A549 (cell line): ENCODE measurements at regions not wholly inside any gene's neighbourhood (a gene's known extent, or its start where the extent isn't known, plus 50 kb on each side); places are given as distances from the start of the nearest gene placed in this dataset.

Experiments used
- ATAC-seq, 2 experiments: fragments of 200-7000 bp in 1 of 2; fragments of >200 bp in 1 of 2; cut with Nextera tagmentation in 1 of 2; cut with Tn5 transposase in 1 of 2; 3 replicates each; pipeline versions ENCODE4 v1.8.0 to v1.9.1; 2018 to 2020; ENCODE audit warnings: mild to moderate bottlenecking in 1 of 2, moderate library complexity in 1 of 2
- CTCF ChIA-PET: fragments of 300-600 bp; sonication (Branson Sonifier 250); formaldehyde crosslinking; extraction: SDS; loops from one replicate; lab custom pipeline; 2021; ENCODE audit warnings: antibody characterized with exemption, inconsistent platforms; lab: Yijun Ruan, JAX
- POLR2A ChIA-PET: fragments of 350-600 bp; formaldehyde crosslinking; extraction: SDS; loops from one replicate; lab custom pipeline; 2021; ENCODE audit warnings: antibody characterized with exemption, inconsistent platforms; lab: Yijun Ruan, JAX
- DNase-seq, 2 experiments: peaks; one replicate each; pipeline versions ENCODE4 v3.0.0 to v3.0.0-alpha.2; 2011 to 2016; ENCODE audit warnings: low read depth in 1 of 2, low spot score in 1 of 2
- FAIRE-seq: peaks from 2 replicates; lab custom pipeline; 2011; peaks lifted over from hg19 to GRCh38; lab: Jason Lieb, UNC
- H3K27ac ChIP-seq, 2 experiments: fragments of >200 bp; sonication (Bioruptor Twin); formaldehyde crosslinking; 3 replicates each; pipeline ENCODE4 v1.5.1; 2016 to 2017
- H3K4me1 ChIP-seq: fragments of >200 bp; sonication (Bioruptor Twin); formaldehyde crosslinking; 3 replicates; pipeline ENCODE4 v1.6.1; 2016
- H3K4me2 ChIP-seq: fragments of >200 bp; sonication (Bioruptor Twin); formaldehyde crosslinking; 3 replicates; pipeline ENCODE4 v1.6.1; 2016
- H3K4me3 ChIP-seq: fragments of >200 bp; sonication (Bioruptor Twin); formaldehyde crosslinking; 3 replicates; pipeline ENCODE4 v1.5.1; 2016
- H3K9me3 ChIP-seq: fragments of >200 bp; sonication (Bioruptor Twin); formaldehyde crosslinking; 3 replicates; pipeline ENCODE4 v1.6.1; 2016
- BHLHE40 ChIP-seq: IDR thresholded peaks from 2 replicates; pipeline ENCODE4 v1.6.1; 2012; ENCODE audit warnings: low read depth, low read length, inconsistent platforms
- CBX8 ChIP-seq: fragments of 200-600 bp; sonication (generic); IDR thresholded peaks from 2 replicates; pipeline ENCODE4 v1.6.1; 2016
- CEBPB ChIP-seq, 2 experiments: fragments of >200 bp in 1 of 2; sonication (Bioruptor Twin) in 1 of 2; formaldehyde crosslinking in 1 of 2; IDR thresholded peaks; 2 replicates each; pipeline ENCODE4 v1.6.1; 2012 to 2016
- E2F6 ChIP-seq: IDR thresholded peaks from 2 replicates; pipeline ENCODE4 v1.6.1; 2012; ENCODE audit warnings: low read depth, borderline replicate concordance
- EHF ChIP-seq: fragments of 250-450 bp; sonication (Bioruptor Pico); IDR thresholded peaks from 2 replicates; pipeline ENCODE4 v1.5.0; 2020; ENCODE audit warnings: mild to moderate bottlenecking
- EHMT2 ChIP-seq: fragments of 200-600 bp; sonication (generic); IDR thresholded peaks from 2 replicates; pipeline ENCODE4 v1.6.1; 2016; ENCODE audit warnings: antibody characterized with exemption, low read depth, mild to moderate bottlenecking, moderate library complexity
- ESRRA ChIP-seq: fragments of 150-350 bp; IDR thresholded peaks from 2 replicates; pipeline ENCODE4 v1.6.1; 2014; ENCODE audit warnings: mild to moderate bottlenecking, low read length, borderline replicate concordance
- FOXS1 ChIP-seq: fragments of 250-450 bp; sonication (Bioruptor Pico); IDR thresholded peaks from 2 replicates; pipeline ENCODE4 v1.5.0; 2020; ENCODE audit warnings: mild to moderate bottlenecking, moderate library complexity
- HES2 ChIP-seq: fragments of >200 bp; sonication (Bioruptor Twin); formaldehyde crosslinking; IDR thresholded peaks from 2 replicates; pipeline ENCODE4 v1.6.1; 2016
- HEYL ChIP-seq: fragments of 250-450 bp; sonication (Bioruptor Pico); IDR thresholded peaks from 2 replicates; pipeline ENCODE4 v1.8.0; 2021; ENCODE audit warnings: mild to moderate bottlenecking, moderate library complexity
- HOXB13 ChIP-seq: fragments of 250-450 bp; sonication (Bioruptor Pico); IDR thresholded peaks from 2 replicates; pipeline ENCODE4 v1.5.0; 2020; ENCODE audit warnings: low read depth, mild to moderate bottlenecking, moderate library complexity
- HOXB5 ChIP-seq: fragments of 250-450 bp; sonication (Bioruptor Pico); IDR thresholded peaks from 2 replicates; pipeline ENCODE4 v1.5.0; 2020; ENCODE audit warnings: mild to moderate bottlenecking, moderate library complexity
- NR3C1 ChIP-seq: fragments of >200 bp; sonication (Bioruptor Twin); formaldehyde crosslinking; IDR thresholded peaks from 3 replicates; pipeline ENCODE4 v1.6.1; 2017
- PBX3 ChIP-seq: IDR thresholded peaks from 2 replicates; pipeline ENCODE4 v1.6.1; 2012
- POLR2AphosphoS2 ChIP-seq: conservative IDR thresholded peaks from 2 replicates; pipeline ENCODE4 v1.6.1; 2012; ENCODE audit warnings: low read length, improper control_type of control experiment, inconsistent platforms
- RFX5 ChIP-seq: fragments of 450-650 bp; IDR thresholded peaks from 2 replicates; pipeline ENCODE4 v1.7.1; 2014; ENCODE audit warnings: antibody characterized with exemption, mild to moderate bottlenecking, moderate library complexity
- SMC3 ChIP-seq: fragments of >200 bp; sonication (Bioruptor Twin); formaldehyde crosslinking; IDR thresholded peaks from 3 replicates; pipeline ENCODE4 v1.6.1; 2018; ENCODE audit warnings: inconsistent platforms
- USF2 ChIP-seq: fragments of 450-650 bp; IDR thresholded peaks from 2 replicates; pipeline ENCODE4 v1.6.1; 2014; ENCODE audit warnings: antibody characterized with exemption
- ZFP36 ChIP-seq: fragments of 450-650 bp; IDR thresholded peaks from 2 replicates; pipeline ENCODE4 v1.6.1; 2014; ENCODE audit warnings: borderline replicate concordance; ENCODE audit not compliant: partially characterized antibody
- ZNF302 ChIP-seq: fragments of 250-450 bp; sonication (Bioruptor Pico); IDR thresholded peaks from 2 replicates; pipeline ENCODE4 v1.9.0; 2021; ENCODE audit warnings: inconsistent platforms, mild to moderate bottlenecking, moderate library complexity
- ZSCAN20 ChIP-seq: fragments of 250-450 bp; sonication (Bioruptor Pico); IDR thresholded peaks from 2 replicates; pipeline ENCODE4 v1.8.0; 2022; ENCODE audit warnings: mild to moderate bottlenecking, moderate library complexity
- WGBS: methylation state at CpG from one replicate; pipeline ENCODE4 v1.1.6; 2017; ENCODE audit errors: missing lambda C conversion rate; 5-methylcytosine and 5-hydroxymethylcytosine counted together

- DNase-seq (no peak), FAIRE-seq (no peak), ATAC-seq (no peak)
- no peak for TF ChIP-seq HEYL (CRISPR knock-in tag)
- CTCF ChIA-PET = no interaction called here
- POLR2A ChIA-PET = no interaction called here
- Histone ChIP-seq H3K4me3 (no peak overlapping the region), H3K4me2 (no peak overlapping the region), H3K4me1 (no peaks in the 10 kb centered on the region), H3K27ac (no peak overlapping the region), H3K9me3 (no peaks in the 10 kb centered on the region)
- 2% methylated on average over 3 of the region's 3 CpGs for WGBS
These were observed 235.2 kb upstream of the PIK3C3 start for GRCh38 chr18:41719808-41720207.

- no peak overlapping the region for H3K27ac ChIP-seq
- no peak overlapping the region for H3K4me3 ChIP-seq
- no peaks in the 10 kb centered on the region for H3K4me1 ChIP-seq
- H3K4me2 ChIP-seq = no peak overlapping the region
- CTCF ChIA-PET = no interaction called here
- no peak for DNase-seq
- no peaks in the 10 kb centered on the region for H3K9me3 ChIP-seq
- FAIRE-seq = no peak
- TF ChIP-seq EHF (CRISPR knock-in tag) = no peak
- TF ChIP-seq SMC3 = no peak
- TF ChIP-seq HOXB13 = no peak
- TF ChIP-seq BHLHE40 = no peak
- no peak for TF ChIP-seq RFX5
- TF ChIP-seq E2F6 = no peak
- POLR2A ChIA-PET = no interaction called here
- no peak for ATAC-seq
These were observed 240.2 kb upstream of the PIK3C3 start for GRCh38 chr18:41714872-41715271.

- no peaks in the 10 kb centered on the region for H3K4me1 ChIP-seq
- no peak overlapping the region for H3K4me3 ChIP-seq
- 25% methylated on average over 3 of the region's 3 CpGs for WGBS
- TF ChIP-seq CBX8 = no peak
- no peak for TF ChIP-seq USF2
- no peak for TF ChIP-seq HES2
- TF ChIP-seq POLR2AphosphoS2 = no peak
- no peak for TF ChIP-seq FOXS1 (CRISPR knock-in tag)
- no peak for TF ChIP-seq NR3C1
- TF ChIP-seq RFX5 = no peak
- TF ChIP-seq HEYL (CRISPR knock-in tag) = no peak
- no peak for TF ChIP-seq ESRRA
- TF ChIP-seq PBX3 = no peak
- no peak for TF ChIP-seq HOXB13
- TF ChIP-seq ZFP36 = no peak
- TF ChIP-seq HOXB5 = no peak
- no peak for TF ChIP-seq EHMT2
- TF ChIP-seq ZNF302 (CRISPR knock-in tag) = no peak
- TF ChIP-seq CEBPB (IDR thresholded peaks at IDR 0.05) = no peak
- TF ChIP-seq SMC3 = no peak
- no peak for TF ChIP-seq ZSCAN20 (CRISPR knock-in tag)
- TF ChIP-seq, all 56 proteins: peak for 0
- H3K27ac ChIP-seq = no peak overlapping the region
- ATAC-seq = no peak
- DNase-seq = no peak
- ChIA-PET POLR2A (no interaction called here), CTCF (no interaction called here)
- H3K9me3 ChIP-seq = no peaks in the 10 kb centered on the region
- H3K4me2 ChIP-seq = no peak overlapping the region
- no peak for FAIRE-seq
These were observed 240.8 kb upstream of the PIK3C3 start for GRCh38 chr18:41713969-41714825.
